ENCODE measurements at regions not wholly inside any gene's neighbourhood (a gene's known extent, or its start where the extent isn't known, plus 50 kb on each side); places are given as distances from the start of the nearest gene placed in this dataset.
A peak's percentile ranks its signal among the peaks of the same experiment; 100 is the strongest.

DNA sequence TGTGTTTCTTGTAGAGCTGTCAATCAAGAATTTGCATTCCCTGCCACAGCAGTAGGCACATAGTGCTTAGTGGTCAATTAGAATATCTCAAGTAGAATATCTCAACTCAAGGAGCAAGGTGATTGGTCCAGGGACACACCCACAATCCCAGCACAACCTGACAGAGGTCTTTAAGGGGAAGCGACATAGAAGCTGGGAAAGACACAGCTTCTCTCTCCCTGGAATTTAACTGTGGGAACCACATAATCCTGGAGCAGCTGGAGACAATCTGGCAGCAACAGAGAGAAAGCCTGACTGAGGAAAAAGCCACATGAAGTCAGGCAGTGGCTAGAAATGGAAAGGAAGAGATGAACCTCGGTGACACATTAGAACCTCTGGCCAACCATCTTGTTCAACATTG, 85.7 kb upstream of the LMO3 start:
- Mint-ChIP-seq H3K36me3 (ENCODE audit: insufficient read depth) (peaks cover 1% of the 10 kb centered on the region), H3K27me3 (no peaks in the 10 kb centered on the region), H3K4me1 (ENCODE audit: low read depth) (peaks cover 11% of the 10 kb centered on the region), H3K4me3 (ENCODE audit: low read depth) (no peak overlapping the region), H3K27ac (no peak overlapping the region), H3K9me3 (ENCODE audit: low read depth) (peaks cover 4% of the 10 kb centered on the region)
- DNase-seq (ENCODE audit: low spot score, unreplicated experiment) = no peak
- TF ChIP-seq, protein P1, sequence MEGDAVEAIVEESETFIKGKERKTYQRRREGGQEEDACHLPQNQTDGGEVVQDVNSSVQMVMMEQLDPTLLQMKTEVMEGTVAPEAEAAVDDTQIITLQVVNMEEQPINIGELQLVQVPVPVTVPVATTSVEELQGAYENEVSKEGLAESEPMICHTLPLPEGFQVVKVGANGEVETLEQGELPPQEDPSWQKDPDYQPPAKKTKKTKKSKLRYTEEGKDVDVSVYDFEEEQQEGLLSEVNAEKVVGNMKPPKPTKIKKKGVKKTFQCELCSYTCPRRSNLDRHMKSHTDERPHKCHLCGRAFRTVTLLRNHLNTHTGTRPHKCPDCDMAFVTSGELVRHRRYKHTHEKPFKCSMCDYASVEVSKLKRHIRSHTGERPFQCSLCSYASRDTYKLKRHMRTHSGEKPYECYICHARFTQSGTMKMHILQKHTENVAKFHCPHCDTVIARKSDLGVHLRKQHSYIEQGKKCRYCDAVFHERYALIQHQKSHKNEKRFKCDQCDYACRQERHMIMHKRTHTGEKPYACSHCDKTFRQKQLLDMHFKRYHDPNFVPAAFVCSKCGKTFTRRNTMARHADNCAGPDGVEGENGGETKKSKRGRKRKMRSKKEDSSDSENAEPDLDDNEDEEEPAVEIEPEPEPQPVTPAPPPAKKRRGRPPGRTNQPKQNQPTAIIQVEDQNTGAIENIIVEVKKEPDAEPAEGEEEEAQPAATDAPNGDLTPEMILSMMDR (IDR thresholded peaks at IDR 0.05; ENCODE audit: unreplicated experiment) = no peak

DNA sequence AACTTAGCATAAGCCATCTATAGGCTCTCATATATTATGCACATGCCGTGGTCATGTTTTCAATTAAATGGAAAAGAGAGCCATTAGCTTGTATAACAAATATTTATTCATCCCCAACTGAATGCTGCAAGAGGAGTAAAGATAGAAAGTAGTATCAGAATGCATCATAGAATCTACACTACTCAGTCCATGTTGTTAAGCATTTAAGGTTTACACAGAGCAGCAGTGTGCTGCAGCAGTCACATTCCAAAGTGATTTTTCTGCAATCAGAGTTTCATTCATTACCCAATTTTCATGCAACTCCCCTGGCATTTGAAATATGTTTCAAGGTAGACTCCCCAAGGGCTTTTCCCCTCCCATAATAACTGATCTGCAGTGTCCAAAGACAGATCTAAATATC, 82.2 kb upstream of the LMO3 start:
- H3K4me3 Mint-ChIP-seq (ENCODE audit: low read depth) = no peak overlapping the region
- H3K4me1 Mint-ChIP-seq (ENCODE audit: low read depth) = peaks cover 11% of the 10 kb centered on the region
- peaks cover 4% of the 10 kb centered on the region for H3K9me3 Mint-ChIP-seq (ENCODE audit: low read depth)
- no peaks in the 10 kb centered on the region for H3K27me3 Mint-ChIP-seq
- no peak for DNase-seq (ENCODE audit: low spot score, unreplicated experiment)
- H3K36me3 Mint-ChIP-seq (ENCODE audit: insufficient read depth) = no peaks in the 10 kb centered on the region
- no peak overlapping the region for H3K27ac Mint-ChIP-seq
- TF ChIP-seq, protein P1 (IDR thresholded peaks at IDR 0.05; ENCODE audit: unreplicated experiment) = no peak

DNA sequence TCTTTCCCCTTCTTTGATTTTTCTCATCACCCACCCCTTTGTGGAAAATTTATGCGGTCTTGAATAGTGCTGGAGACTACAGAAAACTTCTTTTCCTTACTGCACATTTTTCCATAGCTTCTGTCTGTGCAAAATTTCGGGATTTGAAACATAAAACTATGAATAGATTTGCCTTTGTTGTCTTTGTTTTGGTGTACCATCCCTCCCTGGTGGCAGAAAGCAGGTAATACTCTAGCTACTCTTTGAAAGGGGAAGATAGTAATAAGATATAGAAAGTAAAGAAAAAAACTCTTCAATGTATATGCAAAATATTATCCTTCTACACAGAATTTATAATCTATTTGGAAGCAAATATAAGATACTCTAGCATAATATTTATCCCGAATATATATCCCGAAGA, 79.1 kb upstream of the LMO3 start:
- no peak overlapping the region for H3K27ac Mint-ChIP-seq
- H3K4me1 Mint-ChIP-seq (ENCODE audit: low read depth) = peaks cover 16% of the 10 kb centered on the region
- peaks cover 5% of the 10 kb centered on the region for H3K9me3 Mint-ChIP-seq (ENCODE audit: low read depth)
- DNase-seq (ENCODE audit: low spot score, unreplicated experiment) = no peak
- TF ChIP-seq, protein P1 (IDR thresholded peaks at IDR 0.05; ENCODE audit: unreplicated experiment) = peak; percentile 32
- no peaks in the 10 kb centered on the region for H3K36me3 Mint-ChIP-seq (ENCODE audit: insufficient read depth)
- H3K27me3 Mint-ChIP-seq = no peaks in the 10 kb centered on the region
- no peak overlapping the region for H3K4me3 Mint-ChIP-seq (ENCODE audit: low read depth)

DNA sequence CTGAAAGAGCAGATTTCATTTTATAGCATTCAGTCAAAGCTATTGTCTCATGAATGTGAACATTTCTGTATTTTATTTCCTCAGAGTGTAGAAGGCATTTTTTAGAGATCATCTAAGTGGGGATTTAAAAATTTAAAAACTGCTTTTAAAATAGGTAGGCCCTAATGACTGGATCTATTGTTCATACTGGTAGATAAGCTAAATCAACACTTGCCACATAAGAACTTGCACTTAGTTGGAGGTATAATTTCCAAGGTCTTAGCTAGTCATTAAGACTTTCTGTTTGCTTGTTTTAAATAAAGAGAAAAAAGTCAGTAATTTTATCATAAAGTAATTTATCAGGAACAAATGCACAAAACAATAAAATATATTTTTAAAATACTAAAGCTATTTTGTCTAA, 75.2 kb upstream of the LMO3 start:
- TF ChIP-seq, protein P1 (IDR thresholded peaks at IDR 0.05; ENCODE audit: unreplicated experiment) = no peak
- H3K36me3 Mint-ChIP-seq (ENCODE audit: insufficient read depth) = no peaks in the 10 kb centered on the region
- DNase-seq (ENCODE audit: low spot score, unreplicated experiment) = no peak
- H3K4me1 Mint-ChIP-seq (ENCODE audit: low read depth) = peaks cover 5% of the 10 kb centered on the region
- peaks cover 5% of the 10 kb centered on the region for H3K9me3 Mint-ChIP-seq (ENCODE audit: low read depth)
- no peaks in the 10 kb centered on the region for H3K27me3 Mint-ChIP-seq
- H3K27ac Mint-ChIP-seq = no peak overlapping the region
- no peak overlapping the region for H3K4me3 Mint-ChIP-seq (ENCODE audit: low read depth)

DNA sequence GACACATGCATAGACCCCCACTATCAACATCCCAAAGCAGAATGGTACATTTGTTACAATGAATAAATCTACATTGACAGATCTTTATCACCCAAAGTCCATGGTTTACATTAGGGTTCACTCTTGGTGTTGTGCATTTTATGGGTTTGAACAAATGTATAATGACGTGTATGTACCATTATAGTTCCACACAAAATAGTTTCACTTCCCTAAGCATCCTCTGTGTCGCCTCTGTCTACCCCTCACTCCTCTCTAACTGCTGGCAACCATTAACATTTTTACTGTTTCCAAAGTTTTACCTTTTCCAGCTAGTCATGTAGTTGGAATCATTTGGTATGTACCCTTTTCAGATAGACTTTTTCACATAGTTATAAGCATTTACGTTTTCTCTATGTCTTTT, 69.5 kb upstream of the LMO3 start:
- DNase-seq (ENCODE audit: low spot score, unreplicated experiment) = no peak
- no peaks in the 10 kb centered on the region for H3K9me3 Mint-ChIP-seq (ENCODE audit: low read depth)
- H3K27ac Mint-ChIP-seq = no peak overlapping the region
- H3K27me3 Mint-ChIP-seq = no peaks in the 10 kb centered on the region
- TF ChIP-seq, protein P1 (IDR thresholded peaks at IDR 0.05; ENCODE audit: unreplicated experiment) = no peak
- no peak overlapping the region for H3K4me3 Mint-ChIP-seq (ENCODE audit: low read depth)
- peaks cover under 1% of the 10 kb centered on the region for H3K4me1 Mint-ChIP-seq (ENCODE audit: low read depth)
- no peaks in the 10 kb centered on the region for H3K36me3 Mint-ChIP-seq (ENCODE audit: insufficient read depth)

Data from progenitor cell of endocrine pancreas (in vitro differentiated cells).